Kidney (tissue), 10 donors: ENCODE measurements at regions not wholly inside any gene's neighbourhood (a gene's known extent, or its start where the extent isn't known, plus 50 kb on each side); places are given as distances from the start of the nearest gene placed in this dataset.
"Not testable (repeated sequence)": the region's sequence is repeated elsewhere in the genome, so short reads cannot be mapped to it uniquely, and the experiment has no call there.

ENCODE experiments used
- DNase-seq, 5 donors: peaks; one replicate each; pipeline ENCODE4 v3.0.0-alpha.2; 2013 to 2020
- FAIRE-seq: peaks from 2 replicates; lab custom pipeline; 2012; peaks lifted over from hg19 to GRCh38; lab: Jason Lieb, UNC
- H3K27ac ChIP-seq, 2 donors: one replicate each; pipeline ENCODE4 v1.7.0; 2013; ENCODE audit warnings: low read depth in 2 of 2, low read length in 2 of 2, inconsistent platforms in 1 of 2
- H3K27me3 ChIP-seq: one replicate; pipeline ENCODE4 v1.7.1; 2013; ENCODE audit warnings: low read length, inconsistent platforms; ENCODE audit not compliant: control insufficient read depth, insufficient read depth
- H3K36me3 ChIP-seq, 3 donors: one replicate each; pipeline versions ENCODE4 v1.7.0 to v1.7.1; 2013; ENCODE audit warnings: low read length in 3 of 3, control low read depth in 1 of 3, inconsistent platforms in 1 of 3; ENCODE audit not compliant: insufficient read depth in 3 of 3, control insufficient read depth in 2 of 3
- H3K4me1 ChIP-seq, 3 donors: one replicate each; pipeline versions ENCODE4 v1.7.0 to v1.7.1; 2013; ENCODE audit warnings: low read length in 3 of 3, inconsistent platforms in 1 of 3, low read depth in 1 of 3; ENCODE audit not compliant: control insufficient read depth in 2 of 3, insufficient read depth in 2 of 3
- H3K4me3 ChIP-seq, 3 donors: one replicate each; pipeline versions ENCODE4 v1.7.0 to v1.8.1; 2013; ENCODE audit warnings: low read length in 3 of 3, control low read depth in 1 of 3, inconsistent platforms in 1 of 3
- H3K9ac ChIP-seq, 3 donors: one replicate each; pipeline versions ENCODE4 v1.7.0 to v1.7.1; 2013; ENCODE audit warnings: low read length in 3 of 3, control low read depth in 1 of 3, inconsistent platforms in 1 of 3
- H3K9me3 ChIP-seq, 3 donors: one replicate each; pipeline versions ENCODE4 v1.7.0 to v1.7.1; 2013; ENCODE audit warnings: low read length in 3 of 3, control low read depth in 1 of 3, inconsistent platforms in 1 of 3; ENCODE audit not compliant: control insufficient read depth in 2 of 3, insufficient read depth in 1 of 3
- intact Hi-C: fragments of 100-400 bp; cut with DNase I; formaldehyde crosslinking; loops from one replicate; pipeline ENCODE4 v1.11.1; 2022
- donor health status: control.
- donor health status: control.
- donor health status: DM: yes; HTN: yes; CAD: no.
- donor health status: Normal renal cell carcinoma (clear cell type).

DNA sequence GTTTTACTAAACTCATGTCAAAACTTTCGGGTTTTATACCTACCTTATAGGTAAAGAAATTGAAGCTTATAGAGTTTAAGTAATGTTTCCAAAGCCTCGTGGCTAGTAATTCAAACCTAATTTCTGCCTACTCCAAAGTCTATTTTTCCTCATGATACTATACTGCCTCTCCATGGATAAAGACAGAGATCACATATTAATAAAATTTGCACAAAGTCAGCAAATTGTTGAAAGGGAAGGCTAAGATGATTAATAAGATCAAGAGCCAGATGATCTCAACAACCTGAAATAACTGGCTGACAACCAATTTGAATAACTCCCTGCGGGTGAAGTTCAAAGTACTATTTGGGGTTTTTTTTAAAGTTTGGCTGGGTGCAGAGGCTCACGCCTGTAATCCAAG is 233.7 kb downstream of the CEP170 start:
- FAIRE-seq, H3K27me3 ChIP-seq, H3K9ac ChIP-seq, DNase-seq, H3K9me3 ChIP-seq, H3K4me3 ChIP-seq, H3K36me3 ChIP-seq, intact Hi-C loops, H3K4me1 ChIP-seq, H3K27ac ChIP-seq: not testable (repeated sequence)

DNA sequence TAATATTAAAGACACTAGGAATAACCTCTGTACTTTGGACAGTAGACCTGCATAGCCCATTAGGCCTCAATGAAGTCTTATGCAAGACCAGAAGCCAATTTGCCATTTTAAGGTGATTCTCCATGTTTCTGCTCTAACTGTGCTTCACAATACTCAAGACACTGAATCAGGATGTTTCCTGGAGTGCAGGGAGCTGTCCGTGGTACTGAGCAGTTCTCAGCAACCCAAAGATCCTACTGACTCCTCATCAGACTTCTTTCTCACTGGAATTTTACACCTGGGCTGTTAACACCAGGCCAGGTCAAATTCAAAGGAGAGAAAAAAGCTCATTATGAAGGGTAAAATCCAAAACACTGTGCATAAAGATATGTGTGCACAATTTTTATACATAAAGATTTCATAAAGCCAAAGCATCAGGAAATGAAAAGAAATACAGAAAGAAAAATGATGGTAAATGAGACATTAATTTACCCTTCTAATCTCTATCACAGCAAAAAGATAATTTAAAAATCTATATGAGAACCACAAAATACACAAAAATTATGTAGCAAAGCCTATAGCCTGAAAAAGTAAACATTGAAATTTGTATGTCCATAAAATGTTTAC is 235.9 kb downstream of the CEP170 start:
- H3K4me3 ChIP-seq, H3K9me3 ChIP-seq, H3K36me3 ChIP-seq, DNase-seq, H3K4me1 ChIP-seq, FAIRE-seq, H3K27me3 ChIP-seq, H3K9ac ChIP-seq, intact Hi-C loops, H3K27ac ChIP-seq: not testable (repeated sequence)

DNA sequence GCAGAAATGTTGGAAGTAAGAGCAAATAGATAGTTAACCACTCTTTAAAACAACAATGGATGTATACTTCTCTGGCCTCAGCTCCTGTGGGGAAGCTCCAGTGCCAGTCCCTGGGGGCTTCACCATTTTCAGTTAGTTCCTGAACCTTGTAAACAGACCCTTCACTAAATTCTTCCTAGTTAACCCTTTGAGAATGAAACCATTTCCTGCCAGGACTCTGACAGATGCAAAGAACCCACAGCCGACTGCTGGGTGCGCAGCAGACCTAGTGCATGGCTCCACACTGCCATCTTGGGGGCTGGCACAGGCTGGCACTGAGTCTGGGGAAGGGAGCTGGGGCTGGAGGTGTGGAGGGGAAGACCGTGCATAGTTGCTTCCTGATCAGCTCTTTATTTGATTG is 244.4 kb downstream of the CEP170 start:
- H3K9ac ChIP-seq, H3K36me3 ChIP-seq, FAIRE-seq, H3K27ac ChIP-seq, intact Hi-C loops, H3K27me3 ChIP-seq, H3K9me3 ChIP-seq, H3K4me3 ChIP-seq, DNase-seq, H3K4me1 ChIP-seq: not testable (repeated sequence)

GRCh38 chr1:243001003-243001402 is 254.1 kb downstream of the CEP170 start:
- H3K4me3 ChIP-seq, H3K27ac ChIP-seq, intact Hi-C loops, FAIRE-seq, H3K27me3 ChIP-seq, DNase-seq, H3K9ac ChIP-seq, H3K36me3 ChIP-seq, H3K9me3 ChIP-seq, H3K4me1 ChIP-seq: not testable (repeated sequence)

GRCh38 chr1:242992776-242993175 is 262.3 kb downstream of the CEP170 start:
- H3K36me3 ChIP-seq, H3K27me3 ChIP-seq, H3K4me3 ChIP-seq, H3K4me1 ChIP-seq, H3K27ac ChIP-seq, FAIRE-seq, H3K9me3 ChIP-seq, H3K9ac ChIP-seq, intact Hi-C loops, DNase-seq: not testable (repeated sequence)

GRCh38 chr1:242985096-242985495 is 270.0 kb downstream of the CEP170 start:
- H3K9me3 ChIP-seq, DNase-seq, H3K9ac ChIP-seq, FAIRE-seq, H3K27ac ChIP-seq, H3K27me3 ChIP-seq, H3K36me3 ChIP-seq, H3K4me1 ChIP-seq, intact Hi-C loops, H3K4me3 ChIP-seq: not testable (repeated sequence)

DNA sequence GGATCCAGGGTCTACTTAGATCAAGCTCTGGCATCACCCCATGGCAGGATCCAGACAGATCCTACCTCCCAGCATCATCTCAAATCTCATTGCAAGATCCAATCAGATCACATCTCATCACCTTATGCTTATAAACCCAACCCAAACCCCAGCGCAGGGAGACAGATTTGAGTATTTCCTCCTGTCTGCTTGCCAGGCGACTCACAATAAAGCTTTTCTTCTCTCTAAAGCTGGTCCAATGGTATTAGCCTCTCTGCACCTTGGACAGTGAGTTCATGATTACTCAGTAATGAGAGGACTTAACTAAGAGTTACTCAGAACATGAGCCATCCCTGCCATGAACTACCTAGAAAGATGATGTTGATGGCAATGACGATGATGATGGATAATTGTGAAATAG is 281.7 kb downstream of the CEP170 start:
- intact Hi-C loops, H3K36me3 ChIP-seq, H3K27me3 ChIP-seq, H3K4me3 ChIP-seq, H3K9me3 ChIP-seq, FAIRE-seq, H3K9ac ChIP-seq, H3K4me1 ChIP-seq, DNase-seq, H3K27ac ChIP-seq: not testable (repeated sequence)
